HEK293T (cell line): ENCODE measurements at regions not wholly inside any gene's neighbourhood (a gene's known extent, or its start where the extent isn't known, plus 50 kb on each side); places are given as distances from the start of the nearest gene placed in this dataset.

Experiments used
- CTCF ChIA-PET: fragments of 350-600 bp; formaldehyde crosslinking; extraction: SDS; loops from one replicate; lab custom pipeline; 2021; ENCODE audit warnings: antibody characterized with exemption, inconsistent platforms; lab: Yijun Ruan, JAX
- POLR2A ChIA-PET: fragments of 350-600 bp; formaldehyde crosslinking; extraction: SDS; loops from one replicate; lab custom pipeline; 2020; ENCODE audit warnings: antibody characterized with exemption, inconsistent platforms; lab: Yijun Ruan, JAX
- DNase-seq: peaks from one replicate; pipeline ENCODE4 v3.0.0; 2012; ENCODE audit warnings: mixed read lengths; ENCODE audit errors: extremely low spot score
- ARNT ChIP-seq: fragments of 450-650 bp; IDR thresholded peaks from 2 replicates; pipeline ENCODE4 v1.6.1; 2017; ENCODE audit warnings: mild to moderate bottlenecking
- BHLHE40 ChIP-seq: fragments of 450-650 bp; IDR thresholded peaks from 2 replicates; pipeline ENCODE4 v1.6.1; 2016; ENCODE audit warnings: mild to moderate bottlenecking, moderate library complexity, borderline replicate concordance
- CTBP1 ChIP-seq: fragments of 450-650 bp; IDR thresholded peaks from 2 replicates; pipeline ENCODE4 v1.6.1; 2016; ENCODE audit warnings: borderline replicate concordance
- ELF4 ChIP-seq: fragments of 450-650 bp; IDR thresholded peaks from 2 replicates; pipeline ENCODE4 v1.6.1; 2017; ENCODE audit warnings: antibody characterized with exemption
- FOXA1 ChIP-seq: fragments of 450-650 bp; IDR thresholded peaks from 2 replicates; pipeline ENCODE4 v1.6.1; 2016; ENCODE audit warnings: mild to moderate bottlenecking
- FOXK2 ChIP-seq: fragments of 450-650 bp; IDR thresholded peaks from 2 replicates; pipeline ENCODE4 v1.6.1; 2016; ENCODE audit warnings: mild to moderate bottlenecking
- FOXM1 ChIP-seq: fragments of 450-650 bp; IDR thresholded peaks from 2 replicates; pipeline ENCODE4 v1.6.1; 2017; ENCODE audit warnings: mild to moderate bottlenecking, borderline replicate concordance
- HDGF ChIP-seq: fragments of 450-650 bp; IDR thresholded peaks from 2 replicates; pipeline ENCODE4 v1.6.1; 2017; ENCODE audit warnings: antibody characterized with exemption, borderline replicate concordance
- L3MBTL2 ChIP-seq: fragments of 450-650 bp; conservative IDR thresholded peaks from 2 replicates; pipeline ENCODE4 v1.6.1; 2016; ENCODE audit warnings: mild to moderate bottlenecking
- LEF1 ChIP-seq: fragments of 450-650 bp; IDR thresholded peaks from 2 replicates; pipeline ENCODE4 v1.6.1; 2017; ENCODE audit warnings: mild to moderate bottlenecking, borderline replicate concordance
- NFRKB ChIP-seq: fragments of 450-650 bp; IDR thresholded peaks from 2 replicates; pipeline ENCODE4 v1.6.1; 2016; ENCODE audit warnings: mild to moderate bottlenecking, moderate library complexity
- PKNOX1 ChIP-seq: fragments of 450-650 bp; IDR thresholded peaks from 2 replicates; pipeline ENCODE4 v1.6.1; 2016
- SP1 ChIP-seq: fragments of 450-650 bp; IDR thresholded peaks from 2 replicates; pipeline ENCODE4 v1.6.1; 2017
- SUZ12 ChIP-seq: fragments of 450-650 bp; IDR thresholded peaks from 2 replicates; pipeline ENCODE4 v1.6.1; 2016; ENCODE audit warnings: mild to moderate bottlenecking
- TARDBP ChIP-seq: fragments of 450-650 bp; IDR thresholded peaks from 2 replicates; pipeline ENCODE4 v1.6.1; 2016
- ZNF384 ChIP-seq: fragments of 450-650 bp; IDR thresholded peaks from 2 replicates; pipeline ENCODE4 v1.6.1; 2016

- ChIA-PET POLR2A (no interaction called here), CTCF (no interaction called here)
- TF ChIP-seq CTBP1 = peak; percentile 84; the same call in 1 of the 2 replicates
- TF ChIP-seq BHLHE40 = no peak
- peak; percentile 91 for TF ChIP-seq PKNOX1
- peak; percentile 12 for DNase-seq
These were observed 613.9 kb downstream of the TECRL start for GRCh38 chr4:63795301-63795700.

GRCh38 chr4:63790377-63790776 is 618.9 kb downstream of the TECRL start:
- DNase-seq = no peak
- TF ChIP-seq SUZ12 (no peak), PKNOX1 (no peak), LEF1 (no peak), ARNT (no peak), HDGF (no peak), L3MBTL2 (no peak), BHLHE40 (no peak), FOXM1 (no peak), ELF4 (no peak), SP1 (no peak), ZNF384 (no peak), TARDBP (no peak), FOXK2 (no peak), CTBP1 (no peak), NFRKB (no peak), FOXA1 (no peak)
- POLR2A ChIA-PET = no interaction called here
- CTCF ChIA-PET = no interaction called here

- DNase-seq = no peak
- CTCF ChIA-PET = no interaction called here
- POLR2A ChIA-PET = no interaction called here
- TF ChIP-seq L3MBTL2 = no peak
- no peak for TF ChIP-seq PKNOX1
- TF ChIP-seq LEF1 = no peak
- no peak for TF ChIP-seq ELF4
- TF ChIP-seq SUZ12 = no peak
- no peak for TF ChIP-seq BHLHE40
- no peak for TF ChIP-seq ARNT
These were observed 621.0 kb downstream of the TECRL start for GRCh38 chr4:63788271-63788670.

DNA sequence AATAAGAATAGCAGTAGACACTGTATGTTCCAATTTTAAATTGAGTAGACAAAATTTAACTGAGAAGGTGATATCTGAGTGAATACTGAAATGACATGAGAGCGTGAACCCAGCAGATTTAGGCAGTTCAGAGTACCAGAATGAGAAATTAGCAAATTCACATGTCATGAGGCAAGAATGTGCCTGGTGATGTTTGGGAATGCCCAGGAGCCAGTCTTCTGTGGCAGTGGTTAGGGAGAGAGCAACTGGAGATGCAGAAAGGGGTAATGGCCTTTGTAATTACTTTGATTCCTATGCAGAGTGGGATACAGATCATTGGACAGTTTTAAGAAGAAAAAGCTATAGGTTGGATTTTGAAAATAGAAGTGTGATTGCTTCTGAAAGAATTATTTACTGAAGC is 621.9 kb downstream of the TECRL start:
- POLR2A ChIA-PET = no interaction called here
- CTCF ChIA-PET = no interaction called here

GRCh38 chr4:63786171-63786570 is 623.1 kb downstream of the TECRL start:
- POLR2A ChIA-PET = no interaction called here
- CTCF ChIA-PET = no interaction called here
- TF ChIP-seq NFRKB (no peak), LEF1 (no peak), SP1 (no peak), ZNF384 (no peak), BHLHE40 (no peak), FOXK2 (no peak), L3MBTL2 (no peak), CTBP1 (no peak), FOXM1 (no peak), SUZ12 (no peak), ARNT (no peak), TARDBP (no peak), PKNOX1 (no peak)
- DNase-seq = no peak

More for the DNA sequence above, 621.9 kb downstream of the TECRL start:
- DNase-seq = no peak
- TF ChIP-seq BHLHE40 = no peak
- TF ChIP-seq SUZ12 = no peak
- no peak for TF ChIP-seq FOXA1
- TF ChIP-seq ELF4 = no peak
- TF ChIP-seq HDGF = no peak
- no peak for TF ChIP-seq ZNF384
- no peak for TF ChIP-seq L3MBTL2
- no peak for TF ChIP-seq LEF1
- TF ChIP-seq FOXM1 = no peak
- no peak for TF ChIP-seq PKNOX1
- no peak for TF ChIP-seq FOXK2
- no peak for TF ChIP-seq CTBP1
- no peak for TF ChIP-seq SP1
- no peak for TF ChIP-seq NFRKB
- no peak for TF ChIP-seq TARDBP
- no peak for TF ChIP-seq ARNT

DNA sequence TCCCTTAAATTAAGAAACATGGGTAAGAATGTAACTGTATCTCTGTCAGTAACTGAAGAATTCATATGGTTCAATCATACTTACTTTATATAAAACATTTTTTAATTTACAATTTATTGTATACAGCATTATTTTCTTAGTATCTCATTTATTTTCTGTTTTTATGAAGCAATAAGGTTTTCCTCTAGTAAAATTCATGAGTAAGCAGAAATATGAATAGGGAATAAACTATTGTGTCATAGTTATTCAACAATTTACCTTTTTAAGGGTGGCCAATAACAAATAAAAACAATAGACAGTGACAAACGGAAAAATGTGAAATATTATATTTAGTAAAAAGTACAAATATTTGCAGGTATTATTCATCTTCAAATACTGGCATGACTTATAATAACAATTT is 624.4 kb downstream of the TECRL start:
- TF ChIP-seq BHLHE40 = no peak
- TF ChIP-seq ZNF384 = no peak
- TF ChIP-seq FOXK2 = no peak
- no peak for TF ChIP-seq ARNT
- no peak for TF ChIP-seq HDGF
- TF ChIP-seq TARDBP = no peak
- no peak for TF ChIP-seq ELF4
- TF ChIP-seq CTBP1 = no peak
- no peak for TF ChIP-seq FOXA1
- TF ChIP-seq SUZ12 = no peak
- no peak for TF ChIP-seq LEF1
- TF ChIP-seq FOXM1 = no peak
- TF ChIP-seq L3MBTL2 = no peak
- TF ChIP-seq NFRKB = no peak
- TF ChIP-seq PKNOX1 = no peak
- TF ChIP-seq SP1 = no peak
- ChIA-PET CTCF (no interaction called here), POLR2A (no interaction called here)
- no peak for DNase-seq
